ENCODE measurements at regions not wholly inside any gene's neighbourhood (a gene's known extent, or its start where the extent isn't known, plus 50 kb on each side); places are given as distances from the start of the nearest gene placed in this dataset.

GRCh38 chr4:38324861-38325628 lies 339.0 kb upstream of the KLF3 start:
- no peak overlapping the region for H3K4me3 ChIP-seq (replicated peaks in 1 of 3; ENCODE audit: insufficient read depth in 1 of 3, low read depth in 2 of 3, low read length in 3 of 3)

More at GRCh38 chr4:38324861-38325628, 339.0 kb upstream of the KLF3 start:
- Histone ChIP-seq H2AFZ (ENCODE audit: low read length) (no peak overlapping the region), H3K9me3 (ENCODE audit: low read length) (no peaks in the 10 kb centered on the region), H3K4me2 (ENCODE audit: low read depth, low read length) (no peak overlapping the region), H4K20me1 (ENCODE audit: insufficient read depth, low read length) (no peaks in the 10 kb centered on the region), H3K79me2 (ENCODE audit: insufficient read depth, low read length) (no peaks in the 10 kb centered on the region), H3K27me3 (ENCODE audit: control insufficient read depth in 1 of 2, insufficient read depth in 2 of 2, low read length in 2 of 2) (no peaks in the 10 kb centered on the region), H3K4me1 (ENCODE audit: insufficient read depth, low read length) (peaks cover 29% of the 10 kb centered on the region), H3K36me3 (replicated peaks in 1 of 2; ENCODE audit: control insufficient read depth in 1 of 2, insufficient read depth in 2 of 2, low read length in 2 of 2) (no peaks in the 10 kb centered on the region), H3K9ac (ENCODE audit: insufficient read depth, low read depth, low read length) (no peak overlapping the region), H3K27ac (ENCODE audit: extremely low read length, insufficient read depth, low read length) (no peak overlapping the region)
- ATAC-seq (no peak), FAIRE-seq (no peak), DNase-seq (ENCODE audit: low spot score) (no peak)
- BruUV-seq (replicated peaks), result no TSS peak
- TF ChIP-seq NFYB (CRISPR knock-in tag; IDR thresholded peaks at IDR 0.05), result 0 out of 2 replicates have a peak, but pooled peaks have one; percentile 20
- TF ChIP-seq, protein P1, sequence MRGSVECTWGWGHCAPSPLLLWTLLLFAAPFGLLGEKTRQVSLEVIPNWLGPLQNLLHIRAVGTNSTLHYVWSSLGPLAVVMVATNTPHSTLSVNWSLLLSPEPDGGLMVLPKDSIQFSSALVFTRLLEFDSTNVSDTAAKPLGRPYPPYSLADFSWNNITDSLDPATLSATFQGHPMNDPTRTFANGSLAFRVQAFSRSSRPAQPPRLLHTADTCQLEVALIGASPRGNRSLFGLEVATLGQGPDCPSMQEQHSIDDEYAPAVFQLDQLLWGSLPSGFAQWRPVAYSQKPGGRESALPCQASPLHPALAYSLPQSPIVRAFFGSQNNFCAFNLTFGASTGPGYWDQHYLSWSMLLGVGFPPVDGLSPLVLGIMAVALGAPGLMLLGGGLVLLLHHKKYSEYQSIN (CRISPR knock-in tag; IDR thresholded peaks at IDR 0.05; ENCODE audit: borderline replicate concordance), result no peak
- no peak for TF ChIP-seq ZBED4 (CRISPR knock-in tag; IDR thresholded peaks at IDR 0.05; ENCODE audit: borderline replicate concordance)
- WGBS (ENCODE audit: low lambda C conversion rate), result 97% methylated on average over 10 of the region's 31 CpGs
- ChIA-PET CTCF (ENCODE audit: low intra/inter-chr PET ratio, low total read pairs) (no interaction called here), POLR2A (no interaction called here)
- intact Hi-C loops (cut with micrococcal nuclease; ENCODE audit: unreplicated experiment) (no loop called here), in situ Hi-C loops (cut with HindIII; ENCODE audit: extremely low pct_ligation_motif_present, low pct_unique_long_range_greater_than_20kb) (loop anchor here (25.0 kb wide), 1 partner anchor 263 kb away; no protein-coding TSS in a partner anchor)
